H1 (cell line): ENCODE measurements at regions not wholly inside any gene's neighbourhood (a gene's known extent, or its start where the extent isn't known, plus 50 kb on each side); places are given as distances from the start of the nearest gene placed in this dataset.

Source experiments
- CTCF ChIA-PET: fragments of 300-600 bp; sonication (Branson Sonifier 250); formaldehyde crosslinking; loops from one replicate; lab custom pipeline; 2021; ENCODE audit not compliant: partially characterized antibody; lab: Charles Lee
- POLR2A ChIA-PET: fragments of 300-600 bp; sonication (Branson Sonifier 250); formaldehyde crosslinking; loops from one replicate; lab custom pipeline; 2021; ENCODE audit warnings: inconsistent platforms; ENCODE audit not compliant: partially characterized antibody; lab: Charles Lee
- DNase-seq, 2 experiments: peaks; one replicate each; pipeline versions ENCODE4 v3.0.0 to v3.0.0-alpha.2; 2010 to 2022; ENCODE audit warnings: low spot score in 2 of 2, low read depth in 1 of 2, mixed read lengths in 1 of 2
- FAIRE-seq: peaks from 2 replicates; lab custom pipeline; 2011; peaks lifted over from hg19 to GRCh38; lab: Jason Lieb, UNC
- H2AFZ ChIP-seq: 2 replicates; pipeline ENCODE4 v1.8.1; 2012; ENCODE audit warnings: low read length, inconsistent platforms
- H2AK5ac ChIP-seq: 2 replicates; pipeline ENCODE4 v1.6.1; 2013; ENCODE audit warnings: low read depth, low read length
- H2BK120ac ChIP-seq: replicated peaks from 2 replicates; pipeline ENCODE3; 2013; ENCODE audit warnings: low read depth, low read length, inconsistent platforms
- H2BK12ac ChIP-seq: 2 replicates; pipeline ENCODE4 v1.6.1; 2013; ENCODE audit warnings: low read depth, low read length
- H2BK15ac ChIP-seq: 2 replicates; pipeline ENCODE4 v1.6.1; 2013; ENCODE audit warnings: low read length
- H2BK20ac ChIP-seq: 2 replicates; pipeline ENCODE4 v1.6.1; 2013; ENCODE audit warnings: low read length
- H2BK5ac ChIP-seq: 2 replicates; pipeline ENCODE4 v1.6.1; 2013; ENCODE audit warnings: low read depth, low read length
- H3K14ac ChIP-seq: 2 replicates; pipeline ENCODE4 v1.6.1; 2013; ENCODE audit warnings: inconsistent platforms; ENCODE audit not compliant: insufficient read length
- H3K18ac ChIP-seq: 2 replicates; pipeline ENCODE4 v1.6.1; 2013; ENCODE audit warnings: low read length; ENCODE audit errors: extremely low read depth
- H3K23ac ChIP-seq: 2 replicates; pipeline ENCODE4 v1.6.1; 2013; ENCODE audit warnings: inconsistent platforms; ENCODE audit not compliant: insufficient read length
- H3K23me2 ChIP-seq: 2 replicates; pipeline ENCODE4 v1.6.1; 2013; ENCODE audit warnings: low read depth, low read length
- H3K27ac ChIP-seq: 2 replicates; pipeline ENCODE4 v1.6.1; 2011; ENCODE audit warnings: low read depth, low read length, inconsistent platforms
- H3K27me3 ChIP-seq, 4 experiments: replicated peaks in 1 of 4; 1 replicate in 1 of 4; 2 replicates in 3 of 4; pipeline versions ENCODE4 v1.6.1 to v1.8.1; 2011 to 2013; ENCODE audit warnings: low read length in 3 of 4, mild to moderate bottlenecking in 3 of 4, inconsistent platforms in 2 of 4, mixed read lengths in 2 of 4, moderate library complexity in 1 of 4; ENCODE audit not compliant: control insufficient read depth in 3 of 4, insufficient read depth in 3 of 4; ENCODE audit errors: extremely low read depth in 1 of 4
- H3K36me3 ChIP-seq, 4 experiments: 2 replicates each; pipeline versions ENCODE4 v1.6.1 to v1.8.1; 2011 to 2013; ENCODE audit warnings: mild to moderate bottlenecking in 4 of 4, low read length in 3 of 4, moderate library complexity in 2 of 4, control low read depth in 1 of 4, inconsistent platforms in 1 of 4; ENCODE audit not compliant: insufficient read depth in 4 of 4, control insufficient read depth in 2 of 4
- H3K4ac ChIP-seq: replicated peaks from 2 replicates; pipeline ENCODE3; 2013; ENCODE audit warnings: low read length, low read depth, mixed read lengths, inconsistent platforms; ENCODE audit not compliant: insufficient read length
- H3K4me1 ChIP-seq, 4 experiments: replicated peaks in 1 of 4; 1 replicate in 1 of 4; 2 replicates in 3 of 4; pipeline versions ENCODE4 v1.6.1 to v1.8.1; 2011 to 2013; ENCODE audit warnings: low read length in 3 of 4, inconsistent platforms in 2 of 4, mixed read lengths in 1 of 4; ENCODE audit not compliant: insufficient read depth in 4 of 4, control insufficient read depth in 3 of 4
- H3K4me2 ChIP-seq, 2 experiments: 2 replicates each; pipeline versions ENCODE4 v1.6.1 to v1.8.1; 2011 to 2013; ENCODE audit warnings: low read depth in 2 of 2, low read length in 2 of 2, control low read depth in 1 of 2, inconsistent platforms in 1 of 2, mild to moderate bottlenecking in 1 of 2; ENCODE audit not compliant: insufficient read depth in 1 of 2
- H3K4me3 ChIP-seq, 4 experiments: fragments of 200-600, 300-600 bp in 1 of 4; sonication (generic), shearing (Covaris generic), sonication (Bioruptor Twin) in 1 of 4; 2 replicates each; pipeline versions ENCODE4 v1.5.1 to v1.8.1; 2011 to 2016; ENCODE audit warnings: low read length in 4 of 4, low read depth in 3 of 4, control low read depth in 2 of 4, inconsistent platforms in 2 of 4, mild to moderate bottlenecking in 2 of 4, mixed read lengths in 1 of 4, moderate library complexity in 1 of 4; ENCODE audit not compliant: insufficient read depth in 2 of 4; ENCODE audit errors: extremely low read depth in 1 of 4
- H3K56ac ChIP-seq: replicated peaks from 2 replicates; pipeline ENCODE3; 2013; ENCODE audit warnings: low read depth, mild to moderate bottlenecking, mixed read lengths, low read length, inconsistent platforms; ENCODE audit not compliant: insufficient read length
- H3K79me1 ChIP-seq: 2 replicates; pipeline ENCODE4 v1.6.1; 2013; ENCODE audit warnings: low read depth, low read length, control low read depth
- H3K79me2 ChIP-seq, 2 experiments: 2 replicates each; pipeline versions ENCODE4 v1.6.1 to v1.8.1; 2012 to 2013; ENCODE audit warnings: low read length in 2 of 2, mild to moderate bottlenecking in 2 of 2, inconsistent platforms in 1 of 2; ENCODE audit not compliant: insufficient read depth in 2 of 2, control insufficient read depth in 1 of 2
- H3K9ac ChIP-seq, 4 experiments: replicated peaks in 1 of 4; 1 replicate in 1 of 4; 2 replicates in 3 of 4; pipeline versions ENCODE4 v1.6.1 to v1.8.1; 2011 to 2013; ENCODE audit warnings: low read depth in 3 of 4, low read length in 3 of 4, control low read depth in 2 of 4, mild to moderate bottlenecking in 2 of 4, moderate library complexity in 2 of 4, inconsistent platforms in 1 of 4; ENCODE audit errors: extremely low read depth in 1 of 4
- H3K9me3 ChIP-seq, 2 experiments: 2 replicates each; pipeline versions ENCODE4 v1.6.1 to v1.8.1; 2012 to 2013; ENCODE audit warnings: mild to moderate bottlenecking in 2 of 2, moderate library complexity in 2 of 2, control low read depth in 1 of 2, inconsistent platforms in 1 of 2, low read depth in 1 of 2, low read length in 1 of 2, mixed read lengths in 1 of 2; ENCODE audit not compliant: insufficient read depth in 2 of 2
- H4K20me1 ChIP-seq, 2 experiments: replicated peaks in 1 of 2; 2 replicates each; pipeline versions ENCODE3 to v1.8.1; 2011 to 2013; ENCODE audit warnings: inconsistent platforms in 2 of 2, low read length in 2 of 2, mild to moderate bottlenecking in 1 of 2; ENCODE audit not compliant: insufficient read depth in 2 of 2, control insufficient read depth in 1 of 2
- H4K5ac ChIP-seq: 2 replicates; pipeline ENCODE4 v1.6.1; 2013; ENCODE audit warnings: low read length, low read depth, mixed read lengths, inconsistent platforms; ENCODE audit not compliant: insufficient read length
- H4K8ac ChIP-seq: 2 replicates; pipeline ENCODE4 v1.8.0; 2013; ENCODE audit warnings: mild to moderate bottlenecking, moderate library complexity, low read length, inconsistent platforms; ENCODE audit not compliant: insufficient read depth; ENCODE audit errors: extremely low read depth
- H4K91ac ChIP-seq: replicated peaks from 2 replicates; pipeline ENCODE3; 2013; ENCODE audit warnings: low read length, mixed read lengths, inconsistent platforms; ENCODE audit not compliant: insufficient read length
- ASH2L ChIP-seq: fragments of 200-600, 300-600 bp; sonication (generic); IDR thresholded peaks from one replicate; pipeline ENCODE4 v1.7.1; 2017; ENCODE audit warnings: low read length
- CBX5 ChIP-seq: fragments of 300-800, 300-1000 bp; sonication (generic); IDR thresholded peaks from 2 replicates; pipeline ENCODE4 v1.7.1; 2016; ENCODE audit warnings: antibody characterized with exemption, low read length, low read depth
- CTBP2 ChIP-seq: IDR thresholded peaks from 2 replicates; pipeline ENCODE4 v1.7.0; 2011; ENCODE audit warnings: borderline replicate concordance, mild to moderate bottlenecking, moderate library complexity, mixed read lengths, low read length; ENCODE audit not compliant: insufficient read depth, insufficient read length
- EZH2 ChIP-seq: fragments of 200-600 bp; sonication (generic); IDR thresholded peaks from 2 replicates; pipeline ENCODE4 v1.7.1; 2012; ENCODE audit warnings: low read depth, mild to moderate bottlenecking, moderate library complexity, low read length, inconsistent platforms; ENCODE audit not compliant: severe bottlenecking
- GABPA ChIP-seq: IDR thresholded peaks from 2 replicates; pipeline ENCODE4 v1.6.1; 2011; ENCODE audit warnings: mild to moderate bottlenecking, low read length, moderate library complexity, borderline replicate concordance; ENCODE audit not compliant: insufficient read depth
- JUN ChIP-seq: IDR thresholded peaks from 2 replicates; pipeline ENCODE4 v1.6.1; 2011; ENCODE audit warnings: low read depth, mild to moderate bottlenecking, improper control_type of control experiment, low read length
- KDM4A ChIP-seq: IDR thresholded peaks from one replicate; pipeline ENCODE4 v1.7.1; 2012; ENCODE audit warnings: low read depth, mild to moderate bottlenecking, moderate library complexity, low read length, inconsistent platforms; ENCODE audit not compliant: severe bottlenecking
- KDM5A ChIP-seq: fragments of 200-600 bp; IDR thresholded peaks from 2 replicates; pipeline ENCODE4 v1.7.1; 2012; ENCODE audit warnings: mild to moderate bottlenecking, low read length, inconsistent platforms, mixed read lengths
- POLR2A ChIP-seq, 2 experiments: IDR thresholded peaks; 1 replicate in 1 of 2; 2 replicates in 1 of 2; pipeline ENCODE4 v1.6.1; 2011; ENCODE audit warnings: low read depth in 2 of 2, low read length in 2 of 2, mild to moderate bottlenecking in 2 of 2; ENCODE audit errors: control extremely low read depth in 1 of 2
- POLR2AphosphoS5 ChIP-seq: IDR thresholded peaks from 2 replicates; pipeline ENCODE4 v1.6.1; 2011; ENCODE audit warnings: low read depth, low read length
- ZNF274 ChIP-seq: IDR thresholded peaks from 2 replicates; pipeline ENCODE4 v1.7.0; 2012; ENCODE audit warnings: low read length, borderline replicate concordance; ENCODE audit errors: extremely low read depth
- TF ChIP-seq, protein P1 (sequence below), 3 experiments: IDR thresholded peaks; 1 replicate in 2 of 3; 2 replicates in 1 of 3; pipeline versions ENCODE4 v1.5.1 to v1.6.1; 2011; ENCODE audit warnings: low read length in 3 of 3, mild to moderate bottlenecking in 3 of 3, inconsistent platforms in 2 of 3, low read depth in 1 of 3, moderate library complexity in 1 of 3; ENCODE audit not compliant: insufficient read depth in 1 of 3; ENCODE audit errors: control extremely low read depth in 1 of 3

DNA sequence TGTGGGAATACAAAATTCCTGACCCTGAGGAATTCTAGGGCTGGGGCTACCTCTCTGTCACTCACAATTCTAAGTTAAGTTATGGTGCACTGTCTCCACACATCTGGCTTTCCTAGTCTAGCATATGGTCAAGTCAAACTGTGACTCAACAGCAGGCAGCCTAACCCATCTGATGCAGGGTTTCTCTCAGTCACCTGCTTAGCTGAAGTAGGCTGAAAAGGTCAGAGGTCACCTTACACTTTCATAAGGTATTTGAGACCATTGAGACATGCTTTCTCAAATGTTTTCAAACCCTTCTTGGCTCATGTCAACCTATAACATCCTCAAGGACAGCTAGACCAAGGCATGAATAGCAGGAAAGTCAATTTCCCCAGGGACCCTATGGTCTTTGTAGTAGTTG lies 196.5 kb upstream of the STK26 start:
- no peak overlapping the region for H2BK20ac ChIP-seq
- no peak overlapping the region for H2AFZ ChIP-seq
- peaks cover 3 to 8% of the 10 kb centered on the region in 2 experiments for H4K20me1 ChIP-seq
- no peak overlapping the region for H3K14ac ChIP-seq
- CTCF ChIA-PET: interaction anchor here (1.1 to 1.8 kb wide), 2 partner anchors 15 to 788 kb away, joined by 3 to 6 read pairs; no protein-coding TSS in a partner anchor
- POLR2A ChIA-PET: interaction anchor here (1.0 kb wide), 1 partner anchor 10 kb away, joined by 3 read pairs; no protein-coding TSS in a partner anchor
- no peak overlapping the region for H3K23ac ChIP-seq
- H2BK12ac ChIP-seq: no peak overlapping the region
- peaks cover 21 to 88% of the 10 kb centered on the region in 2 experiments for H3K79me2 ChIP-seq
- no peak overlapping the region for H3K18ac ChIP-seq
- no peak overlapping the region for H3K9ac ChIP-seq
- no peak overlapping the region for H3K27ac ChIP-seq
- no peak overlapping the region for H3K56ac ChIP-seq
- peak overlapping the region; percentile 72 to 92 for H3K4me2 ChIP-seq
- H2BK5ac ChIP-seq: no peak overlapping the region
- H4K91ac ChIP-seq: no peak overlapping the region
- H3K27me3 ChIP-seq: no peaks in the 10 kb centered on the region
- no peak overlapping the region for H2BK120ac ChIP-seq
- no peak overlapping the region for H2BK15ac ChIP-seq
- H2AK5ac ChIP-seq: no peak overlapping the region
- H4K8ac ChIP-seq: no peak overlapping the region
- peaks cover 0 to 17% (median 8%) of the 10 kb centered on the region in 4 experiments; a peak in 4 of 7 replicates for H3K4me1 ChIP-seq
- peaks cover 7% of the 10 kb centered on the region; the same call in 1 of the 2 replicates for H3K23me2 ChIP-seq
- H3K9me3 ChIP-seq: no peaks in the 10 kb centered on the region
- peak overlapping the region in 1 of 4 experiments; percentile 99; a peak in 3 of 8 replicates for H3K4me3 ChIP-seq
- H4K5ac ChIP-seq: no peak overlapping the region
- DNase-seq: no peak
- no peak for FAIRE-seq
- H3K4ac ChIP-seq: no peak overlapping the region
- H3K36me3 ChIP-seq: peaks cover 3 to 59% (median 20%) of the 10 kb centered on the region in 4 experiments; a peak in 6 of 8 replicates
- no peaks in the 10 kb centered on the region for H3K79me1 ChIP-seq
- TF ChIP-seq CBX5: no peak
- TF ChIP-seq, protein P1, sequence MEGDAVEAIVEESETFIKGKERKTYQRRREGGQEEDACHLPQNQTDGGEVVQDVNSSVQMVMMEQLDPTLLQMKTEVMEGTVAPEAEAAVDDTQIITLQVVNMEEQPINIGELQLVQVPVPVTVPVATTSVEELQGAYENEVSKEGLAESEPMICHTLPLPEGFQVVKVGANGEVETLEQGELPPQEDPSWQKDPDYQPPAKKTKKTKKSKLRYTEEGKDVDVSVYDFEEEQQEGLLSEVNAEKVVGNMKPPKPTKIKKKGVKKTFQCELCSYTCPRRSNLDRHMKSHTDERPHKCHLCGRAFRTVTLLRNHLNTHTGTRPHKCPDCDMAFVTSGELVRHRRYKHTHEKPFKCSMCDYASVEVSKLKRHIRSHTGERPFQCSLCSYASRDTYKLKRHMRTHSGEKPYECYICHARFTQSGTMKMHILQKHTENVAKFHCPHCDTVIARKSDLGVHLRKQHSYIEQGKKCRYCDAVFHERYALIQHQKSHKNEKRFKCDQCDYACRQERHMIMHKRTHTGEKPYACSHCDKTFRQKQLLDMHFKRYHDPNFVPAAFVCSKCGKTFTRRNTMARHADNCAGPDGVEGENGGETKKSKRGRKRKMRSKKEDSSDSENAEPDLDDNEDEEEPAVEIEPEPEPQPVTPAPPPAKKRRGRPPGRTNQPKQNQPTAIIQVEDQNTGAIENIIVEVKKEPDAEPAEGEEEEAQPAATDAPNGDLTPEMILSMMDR (IDR thresholded peaks at IDR 0.05; ENCODE audit: control extremely low read depth in 1 of 3, insufficient read depth in 1 of 3, low read depth in 1 of 3, low read length in 3 of 3): no peak
- no peak for TF ChIP-seq ZNF274
- TF ChIP-seq GABPA: no peak
- no peak for TF ChIP-seq POLR2A (IDR thresholded peaks at IDR 0.05; ENCODE audit: control extremely low read depth in 1 of 2, low read depth in 2 of 2, low read length in 2 of 2)
- TF ChIP-seq ASH2L: no peak
- TF ChIP-seq EZH2: no peak
- no peak for TF ChIP-seq POLR2AphosphoS5
- no peak for TF ChIP-seq KDM5A
- TF ChIP-seq KDM4A: no peak
- TF ChIP-seq CTBP2: no peak
- TF ChIP-seq JUN: no peak
